GM23248 (cell line): ENCODE measurements at regions not wholly inside any gene's neighbourhood (a gene's known extent, or its start where the extent isn't known, plus 50 kb on each side); places are given as distances from the start of the nearest gene placed in this dataset.

Experiments used
- EZH2 ChIP-seq: fragments of 200-600 bp; sonication (generic); IDR thresholded peaks from 2 replicates; pipeline ENCODE4 v1.6.1; 2018; ENCODE audit warnings: antibody characterized with exemption, mild to moderate bottlenecking; ENCODE audit not compliant: insufficient read depth, poor library complexity, severe bottlenecking
- EZH2phosphoT487 ChIP-seq: fragments of 200-600 bp; sonication (generic); IDR thresholded peaks from 2 replicates; pipeline ENCODE4 v1.6.1; 2018; ENCODE audit warnings: antibody characterized with exemption, moderate library complexity, mild to moderate bottlenecking, low read depth; ENCODE audit not compliant: insufficient read depth

DNA sequence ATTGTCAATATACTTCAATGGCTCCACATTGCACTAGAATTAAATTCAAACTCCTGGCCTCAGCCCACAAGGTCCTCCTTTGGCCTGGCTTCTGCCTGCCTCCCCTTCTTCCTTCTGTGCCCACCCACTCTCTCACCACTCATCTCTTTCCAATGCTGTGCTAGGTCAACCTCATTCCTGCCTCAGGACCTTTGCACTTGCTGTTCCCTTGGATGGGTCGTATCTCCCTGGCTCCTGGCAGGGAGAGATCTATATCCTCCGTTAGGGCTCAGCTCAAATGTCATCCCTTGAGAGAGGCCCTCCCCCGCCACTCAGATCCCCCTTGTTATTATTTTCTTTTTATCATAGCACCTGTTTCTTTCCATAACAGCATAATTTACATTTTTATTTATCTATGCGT lies 79.9 kb upstream of the LHX5 start:
- no peak for TF ChIP-seq EZH2
- no peak for TF ChIP-seq EZH2phosphoT487
